Panc1 (cell line): ENCODE measurements at regions not wholly inside any gene's neighbourhood (a gene's known extent, or its start where the extent isn't known, plus 50 kb on each side); places are given as distances from the start of the nearest gene placed in this dataset.
"Not testable (repeated sequence)": the region's sequence is repeated elsewhere in the genome, so short reads cannot be mapped to it uniquely, and the experiment has no call there.

Source experiments
- ATAC-seq: fragments of 200-7000 bp; cut with Tn5 transposase; 2 replicates; pipeline ENCODE4 v1.9.1; 2020; ENCODE audit warnings: mild to moderate bottlenecking, moderate library complexity
- BruUV-seq: library from RNA; stranded (reverse); fragments of 400-500 nt; replicated peaks from 2 replicates; lab custom pipeline; 2021; lab: Mats Ljungman, UMichigan
- CTCF ChIA-PET: fragments of 300-600 bp; sonication (Branson Sonifier 250); formaldehyde crosslinking; loops from one replicate; lab custom pipeline; 2022; ENCODE audit warnings: antibody characterized with exemption; lab: Charles Lee
- POLR2A ChIA-PET: fragments of 300-600 bp; sonication (Branson Sonifier 250); formaldehyde crosslinking; loops from one replicate; lab custom pipeline; 2022; ENCODE audit warnings: antibody characterized with exemption; lab: Charles Lee
- DNase-seq: peaks from one replicate; pipeline ENCODE4 v3.0.0-alpha.2; 2010; ENCODE audit warnings: low read depth, low spot score
- H3K27ac ChIP-seq: 2 replicates; pipeline ENCODE4 v1.5.1; 2011; ENCODE audit warnings: mild to moderate bottlenecking, low read length, inconsistent platforms
- H3K27me3 ChIP-seq: fragments of 200-500 bp; sonication (Bioruptor generic); 2 replicates; pipeline ENCODE4 v1.6.0; 2014; ENCODE audit warnings: low read length, inconsistent platforms; ENCODE audit not compliant: control insufficient read depth, insufficient read depth
- H3K36me3 ChIP-seq: fragments of 200-500 bp; sonication (Bioruptor generic); 2 replicates; pipeline ENCODE4 v1.5.1; 2014; ENCODE audit warnings: inconsistent platforms, mild to moderate bottlenecking, low read length, moderate library complexity; ENCODE audit not compliant: control insufficient read depth, insufficient read depth
- H3K4me1 ChIP-seq: 2 replicates; pipeline ENCODE4 v1.5.1; 2011; ENCODE audit warnings: inconsistent platforms, mild to moderate bottlenecking, low read length, moderate library complexity; ENCODE audit not compliant: control insufficient read depth, insufficient read depth
- H3K4me3 ChIP-seq, 2 experiments: 2 replicates each; pipeline ENCODE4 v1.5.1; 2011 to 2012; ENCODE audit warnings: low read depth in 2 of 2, low read length in 2 of 2, mild to moderate bottlenecking in 2 of 2, inconsistent platforms in 1 of 2, moderate library complexity in 1 of 2
- H3K9me3 ChIP-seq: fragments of 200-500 bp; sonication (Bioruptor generic); 2 replicates; pipeline ENCODE4 v1.5.1; 2014; ENCODE audit warnings: low read depth, mild to moderate bottlenecking, inconsistent platforms, low read length, moderate library complexity; ENCODE audit not compliant: control insufficient read depth, insufficient read depth
- POLR2AphosphoS5 ChIP-seq: IDR thresholded peaks from 2 replicates; pipeline ENCODE4 v1.6.1; 2012; ENCODE audit warnings: mild to moderate bottlenecking, low read depth, low read length, moderate library complexity
- SIN3A ChIP-seq: IDR thresholded peaks from 2 replicates; pipeline ENCODE4 v1.6.1; 2012; ENCODE audit warnings: low read depth, mild to moderate bottlenecking, low read length, moderate library complexity, borderline replicate concordance; ENCODE audit not compliant: insufficient read depth
- TCF7L2 ChIP-seq: IDR thresholded peaks from 2 replicates; pipeline ENCODE4 v1.6.1; 2011; ENCODE audit warnings: mild to moderate bottlenecking, low read depth, low read length, inconsistent platforms
- in situ Hi-C: cut with HindIII; loops from 2 replicates; pipeline ENCODE4 v1.10.0; 2016; ENCODE audit warnings: low sequenced_read_pairs, low pct_unique_long_range_greater_than_20kb
- intact Hi-C: fragments of 100-400 bp; cut with micrococcal nuclease; formaldehyde crosslinking; loops from one replicate; pipeline ENCODE4 v1.10.0; 2022; ENCODE audit not compliant: unreplicated experiment
- TF ChIP-seq, protein P1 (sequence below): fragments of 450-650 bp; IDR thresholded peaks from 2 replicates; pipeline ENCODE4 v1.5.1; 2017; ENCODE audit warnings: mild to moderate bottlenecking
- TF ChIP-seq, protein P2 (sequence below), 2 experiments: IDR thresholded peaks; 2 replicates each; pipeline ENCODE4 v1.6.1; 2011 to 2012; ENCODE audit warnings: low read depth in 2 of 2, control low read depth in 1 of 2, low read length in 1 of 2, mild to moderate bottlenecking in 1 of 2, moderate library complexity in 1 of 2; ENCODE audit not compliant: insufficient read depth in 1 of 2

DNA sequence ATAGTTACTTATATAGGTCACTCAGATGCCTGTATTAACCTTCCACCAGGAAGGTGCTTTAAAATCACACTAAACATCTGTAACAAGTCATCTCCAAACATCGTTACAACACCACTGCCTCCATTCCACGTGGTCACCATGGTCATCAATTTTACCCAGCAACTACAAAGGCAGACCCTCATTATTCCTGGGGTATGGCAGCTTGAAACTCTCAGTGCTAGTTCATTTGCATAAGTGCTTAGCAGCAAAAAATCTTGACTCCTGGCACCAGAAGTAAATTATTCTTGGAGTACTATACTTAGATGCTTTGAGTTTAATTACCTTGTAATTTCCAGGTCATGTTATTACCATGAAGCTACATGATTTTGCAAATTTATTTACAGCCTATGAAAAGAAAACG is 250.6 kb downstream of the KBTBD8 start:
- no TSS peak for BruUV-seq
- Histone ChIP-seq H3K9me3 (no peaks in the 10 kb centered on the region), H3K4me1 (no peaks in the 10 kb centered on the region), H3K36me3 (no peaks in the 10 kb centered on the region), H3K4me3 (no peak overlapping the region), H3K27me3 (no peaks in the 10 kb centered on the region), H3K27ac (no peak overlapping the region)
- TF ChIP-seq, protein P1, sequence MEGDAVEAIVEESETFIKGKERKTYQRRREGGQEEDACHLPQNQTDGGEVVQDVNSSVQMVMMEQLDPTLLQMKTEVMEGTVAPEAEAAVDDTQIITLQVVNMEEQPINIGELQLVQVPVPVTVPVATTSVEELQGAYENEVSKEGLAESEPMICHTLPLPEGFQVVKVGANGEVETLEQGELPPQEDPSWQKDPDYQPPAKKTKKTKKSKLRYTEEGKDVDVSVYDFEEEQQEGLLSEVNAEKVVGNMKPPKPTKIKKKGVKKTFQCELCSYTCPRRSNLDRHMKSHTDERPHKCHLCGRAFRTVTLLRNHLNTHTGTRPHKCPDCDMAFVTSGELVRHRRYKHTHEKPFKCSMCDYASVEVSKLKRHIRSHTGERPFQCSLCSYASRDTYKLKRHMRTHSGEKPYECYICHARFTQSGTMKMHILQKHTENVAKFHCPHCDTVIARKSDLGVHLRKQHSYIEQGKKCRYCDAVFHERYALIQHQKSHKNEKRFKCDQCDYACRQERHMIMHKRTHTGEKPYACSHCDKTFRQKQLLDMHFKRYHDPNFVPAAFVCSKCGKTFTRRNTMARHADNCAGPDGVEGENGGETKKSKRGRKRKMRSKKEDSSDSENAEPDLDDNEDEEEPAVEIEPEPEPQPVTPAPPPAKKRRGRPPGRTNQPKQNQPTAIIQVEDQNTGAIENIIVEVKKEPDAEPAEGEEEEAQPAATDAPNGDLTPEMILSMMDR, result no peak
- TF ChIP-seq TCF7L2 (no peak), POLR2AphosphoS5 (no peak), SIN3A (no peak)
- TF ChIP-seq, protein P2, sequence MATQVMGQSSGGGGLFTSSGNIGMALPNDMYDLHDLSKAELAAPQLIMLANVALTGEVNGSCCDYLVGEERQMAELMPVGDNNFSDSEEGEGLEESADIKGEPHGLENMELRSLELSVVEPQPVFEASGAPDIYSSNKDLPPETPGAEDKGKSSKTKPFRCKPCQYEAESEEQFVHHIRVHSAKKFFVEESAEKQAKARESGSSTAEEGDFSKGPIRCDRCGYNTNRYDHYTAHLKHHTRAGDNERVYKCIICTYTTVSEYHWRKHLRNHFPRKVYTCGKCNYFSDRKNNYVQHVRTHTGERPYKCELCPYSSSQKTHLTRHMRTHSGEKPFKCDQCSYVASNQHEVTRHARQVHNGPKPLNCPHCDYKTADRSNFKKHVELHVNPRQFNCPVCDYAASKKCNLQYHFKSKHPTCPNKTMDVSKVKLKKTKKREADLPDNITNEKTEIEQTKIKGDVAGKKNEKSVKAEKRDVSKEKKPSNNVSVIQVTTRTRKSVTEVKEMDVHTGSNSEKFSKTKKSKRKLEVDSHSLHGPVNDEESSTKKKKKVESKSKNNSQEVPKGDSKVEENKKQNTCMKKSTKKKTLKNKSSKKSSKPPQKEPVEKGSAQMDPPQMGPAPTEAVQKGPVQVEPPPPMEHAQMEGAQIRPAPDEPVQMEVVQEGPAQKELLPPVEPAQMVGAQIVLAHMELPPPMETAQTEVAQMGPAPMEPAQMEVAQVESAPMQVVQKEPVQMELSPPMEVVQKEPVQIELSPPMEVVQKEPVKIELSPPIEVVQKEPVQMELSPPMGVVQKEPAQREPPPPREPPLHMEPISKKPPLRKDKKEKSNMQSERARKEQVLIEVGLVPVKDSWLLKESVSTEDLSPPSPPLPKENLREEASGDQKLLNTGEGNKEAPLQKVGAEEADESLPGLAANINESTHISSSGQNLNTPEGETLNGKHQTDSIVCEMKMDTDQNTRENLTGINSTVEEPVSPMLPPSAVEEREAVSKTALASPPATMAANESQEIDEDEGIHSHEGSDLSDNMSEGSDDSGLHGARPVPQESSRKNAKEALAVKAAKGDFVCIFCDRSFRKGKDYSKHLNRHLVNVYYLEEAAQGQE (IDR thresholded peaks at IDR 0.05; ENCODE audit: insufficient read depth in 1 of 2, low read depth in 2 of 2, low read length in 1 of 2), result no peak
- ChIA-PET POLR2A (no interaction called here), CTCF (no interaction called here)
- in situ Hi-C loops (no loop called here), intact Hi-C loops (no loop called here)
- ATAC-seq (no peak), DNase-seq (no peak)

DNA sequence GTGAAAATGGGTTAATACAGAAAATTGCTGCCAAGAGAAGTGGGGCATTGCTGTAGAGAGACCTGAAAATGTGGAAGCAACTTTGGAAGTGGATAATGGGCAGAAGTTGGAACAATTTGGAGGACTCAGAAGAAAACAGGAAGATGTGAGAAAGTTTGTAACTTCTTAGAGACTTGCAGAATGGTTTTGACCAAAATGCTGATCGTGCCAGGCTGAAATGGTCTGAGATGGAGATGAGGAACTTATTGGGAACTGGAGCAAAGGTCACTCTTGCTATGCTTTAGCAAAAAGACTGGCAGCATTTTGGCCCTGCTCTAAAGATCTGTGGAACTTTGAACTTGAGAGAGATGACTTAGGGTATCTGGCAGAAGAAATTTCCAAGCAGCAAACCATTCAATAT is 254.8 kb downstream of the KBTBD8 start:
- H3K27me3 ChIP-seq, CTCF ChIA-PET, H3K4me3 ChIP-seq, intact Hi-C loops, DNase-seq, H3K36me3 ChIP-seq, POLR2A ChIA-PET, H3K4me1 ChIP-seq, ATAC-seq, BruUV-seq, H3K27ac ChIP-seq, in situ Hi-C loops, H3K9me3 ChIP-seq: not testable (repeated sequence)

DNA sequence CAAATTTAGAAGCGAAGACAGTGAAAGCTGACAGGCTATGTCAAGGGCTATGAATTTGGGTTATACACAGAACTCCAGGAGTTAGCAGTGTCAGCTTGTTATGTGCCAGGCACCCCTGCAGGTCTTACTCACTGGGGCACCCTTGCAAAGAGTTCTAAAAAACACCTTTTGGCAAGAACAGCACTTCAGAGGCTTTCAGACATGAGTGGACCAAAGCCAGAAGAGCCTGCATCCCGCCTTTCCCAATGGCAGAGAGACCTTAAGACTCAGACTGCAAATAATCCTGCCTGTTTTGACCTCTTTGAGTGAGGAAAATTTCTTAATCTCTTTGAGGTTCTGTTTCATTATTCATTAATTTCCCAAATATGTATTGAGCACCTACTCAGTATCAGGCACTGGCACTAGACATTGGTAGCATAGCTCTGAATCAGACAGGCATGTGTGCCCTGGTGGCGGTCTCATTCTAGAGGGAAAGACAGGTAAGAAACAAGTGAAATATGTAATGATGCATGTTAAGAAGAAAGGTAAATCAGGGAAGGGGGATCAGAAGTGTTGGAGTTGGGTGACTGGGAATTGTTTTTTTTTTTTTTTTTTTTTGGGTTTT is 280.0 kb downstream of the KBTBD8 start:
- Histone ChIP-seq H3K27ac (no peak overlapping the region), H3K4me1 (no peaks in the 10 kb centered on the region), H3K27me3 (no peaks in the 10 kb centered on the region), H3K4me3 (no peak overlapping the region), H3K9me3 (no peaks in the 10 kb centered on the region), H3K36me3 (no peaks in the 10 kb centered on the region)
- ChIA-PET POLR2A (no interaction called here), CTCF (no interaction called here)
- DNase-seq (no peak), ATAC-seq (no peak)
- intact Hi-C loops (no loop called here), in situ Hi-C loops (no loop called here)
- TF ChIP-seq POLR2AphosphoS5 (no peak), TCF7L2 (no peak), SIN3A (no peak)
- TF ChIP-seq, protein P1, result no peak
- TF ChIP-seq, protein P2 (IDR thresholded peaks at IDR 0.05; ENCODE audit: insufficient read depth in 1 of 2, low read depth in 2 of 2, low read length in 1 of 2), result no peak
- no TSS peak for BruUV-seq
